PC-3 (cell line): ENCODE measurements at regions not wholly inside any gene's neighbourhood (a gene's known extent, or its start where the extent isn't known, plus 50 kb on each side); places are given as distances from the start of the nearest gene placed in this dataset.

Source experiments
- EZH2 ChIP-seq: fragments of 300-600 bp; sonication (generic); IDR thresholded peaks from one replicate; pipeline ENCODE4 v1.6.1; 2017; ENCODE audit warnings: antibody characterized with exemption, mild to moderate bottlenecking, low read length; ENCODE audit not compliant: unreplicated experiment
- TF ChIP-seq, protein P1 (sequence below): fragments of 300-600 bp; sonication (generic); conservative IDR thresholded peaks from 2 replicates; pipeline ENCODE4 v1.5.1; 2017; ENCODE audit warnings: antibody characterized with exemption, low read depth, mild to moderate bottlenecking, low read length

DNA sequence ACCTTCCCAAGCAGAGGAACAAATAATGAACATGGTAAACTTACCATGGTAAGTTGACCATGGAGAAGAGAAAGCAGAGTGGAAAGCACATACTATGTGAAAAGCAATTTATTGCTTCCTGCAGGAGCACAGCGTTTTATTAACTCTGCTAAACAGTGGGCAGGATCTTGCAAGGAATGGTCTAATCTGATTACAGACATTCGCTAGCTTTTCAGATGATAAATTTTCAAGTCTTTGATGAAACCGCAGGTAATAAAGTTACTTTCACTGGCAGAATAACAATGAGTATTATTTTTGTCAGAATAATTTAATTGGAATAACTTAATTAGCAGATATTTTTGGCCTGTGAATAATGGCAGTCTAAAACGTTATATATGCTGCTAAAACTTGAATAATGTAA is 89.6 kb upstream of the HGF start:
- TF ChIP-seq, protein P1, sequence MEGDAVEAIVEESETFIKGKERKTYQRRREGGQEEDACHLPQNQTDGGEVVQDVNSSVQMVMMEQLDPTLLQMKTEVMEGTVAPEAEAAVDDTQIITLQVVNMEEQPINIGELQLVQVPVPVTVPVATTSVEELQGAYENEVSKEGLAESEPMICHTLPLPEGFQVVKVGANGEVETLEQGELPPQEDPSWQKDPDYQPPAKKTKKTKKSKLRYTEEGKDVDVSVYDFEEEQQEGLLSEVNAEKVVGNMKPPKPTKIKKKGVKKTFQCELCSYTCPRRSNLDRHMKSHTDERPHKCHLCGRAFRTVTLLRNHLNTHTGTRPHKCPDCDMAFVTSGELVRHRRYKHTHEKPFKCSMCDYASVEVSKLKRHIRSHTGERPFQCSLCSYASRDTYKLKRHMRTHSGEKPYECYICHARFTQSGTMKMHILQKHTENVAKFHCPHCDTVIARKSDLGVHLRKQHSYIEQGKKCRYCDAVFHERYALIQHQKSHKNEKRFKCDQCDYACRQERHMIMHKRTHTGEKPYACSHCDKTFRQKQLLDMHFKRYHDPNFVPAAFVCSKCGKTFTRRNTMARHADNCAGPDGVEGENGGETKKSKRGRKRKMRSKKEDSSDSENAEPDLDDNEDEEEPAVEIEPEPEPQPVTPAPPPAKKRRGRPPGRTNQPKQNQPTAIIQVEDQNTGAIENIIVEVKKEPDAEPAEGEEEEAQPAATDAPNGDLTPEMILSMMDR: no peak
- no peak for TF ChIP-seq EZH2
